PC-3 (cell line): ENCODE measurements at regions not wholly inside any gene's neighbourhood (a gene's known extent, or its start where the extent isn't known, plus 50 kb on each side); places are given as distances from the start of the nearest gene placed in this dataset.

Source experiments
- EZH2 ChIP-seq: fragments of 300-600 bp; sonication (generic); IDR thresholded peaks from one replicate; pipeline ENCODE4 v1.6.1; 2017; ENCODE audit warnings: antibody characterized with exemption, mild to moderate bottlenecking, low read length; ENCODE audit not compliant: unreplicated experiment
- EZH2phosphoT487 ChIP-seq: fragments of 300-600 bp; sonication (generic); IDR thresholded peaks from 2 replicates; pipeline ENCODE4 v1.6.1; 2018; ENCODE audit warnings: mild to moderate bottlenecking, antibody characterized with exemption, low read length, borderline replicate concordance
- TF ChIP-seq, protein P1 (sequence below): fragments of 300-600 bp; sonication (generic); conservative IDR thresholded peaks from 2 replicates; pipeline ENCODE4 v1.5.1; 2017; ENCODE audit warnings: antibody characterized with exemption, low read depth, mild to moderate bottlenecking, low read length

DNA sequence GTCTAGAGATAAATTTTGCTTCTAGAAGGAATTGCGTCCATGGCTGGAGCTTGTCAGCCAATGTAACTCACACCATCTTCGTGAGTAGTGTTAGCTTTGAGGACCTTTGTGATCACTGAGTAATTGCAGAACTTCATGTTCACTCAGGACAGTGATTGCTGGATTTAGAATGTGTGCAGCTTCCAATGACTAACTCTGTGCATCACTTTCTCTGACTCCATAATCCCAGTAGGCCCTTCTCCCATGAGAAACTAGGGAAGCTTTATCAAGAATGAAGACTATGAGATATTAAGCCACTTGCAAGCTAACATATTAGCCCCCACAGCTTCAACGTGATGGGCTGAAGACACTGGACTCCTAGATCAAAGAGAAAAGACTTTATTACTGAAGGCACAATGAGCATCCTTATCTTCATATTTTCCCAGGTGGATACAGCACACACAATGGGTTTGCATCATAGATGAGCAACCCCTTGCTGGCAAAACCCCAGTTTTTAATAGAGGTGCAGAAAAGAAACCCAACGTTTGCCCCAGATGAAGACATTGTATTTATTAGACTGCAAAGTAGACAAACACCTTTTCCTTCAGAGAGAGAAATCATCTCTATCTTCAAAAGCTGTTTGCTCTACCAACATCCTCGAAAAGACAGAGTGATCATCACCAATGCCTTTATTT, 561.0 kb downstream of the LTN1 start:
- TF ChIP-seq, protein P1, sequence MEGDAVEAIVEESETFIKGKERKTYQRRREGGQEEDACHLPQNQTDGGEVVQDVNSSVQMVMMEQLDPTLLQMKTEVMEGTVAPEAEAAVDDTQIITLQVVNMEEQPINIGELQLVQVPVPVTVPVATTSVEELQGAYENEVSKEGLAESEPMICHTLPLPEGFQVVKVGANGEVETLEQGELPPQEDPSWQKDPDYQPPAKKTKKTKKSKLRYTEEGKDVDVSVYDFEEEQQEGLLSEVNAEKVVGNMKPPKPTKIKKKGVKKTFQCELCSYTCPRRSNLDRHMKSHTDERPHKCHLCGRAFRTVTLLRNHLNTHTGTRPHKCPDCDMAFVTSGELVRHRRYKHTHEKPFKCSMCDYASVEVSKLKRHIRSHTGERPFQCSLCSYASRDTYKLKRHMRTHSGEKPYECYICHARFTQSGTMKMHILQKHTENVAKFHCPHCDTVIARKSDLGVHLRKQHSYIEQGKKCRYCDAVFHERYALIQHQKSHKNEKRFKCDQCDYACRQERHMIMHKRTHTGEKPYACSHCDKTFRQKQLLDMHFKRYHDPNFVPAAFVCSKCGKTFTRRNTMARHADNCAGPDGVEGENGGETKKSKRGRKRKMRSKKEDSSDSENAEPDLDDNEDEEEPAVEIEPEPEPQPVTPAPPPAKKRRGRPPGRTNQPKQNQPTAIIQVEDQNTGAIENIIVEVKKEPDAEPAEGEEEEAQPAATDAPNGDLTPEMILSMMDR, result no peak
- TF ChIP-seq EZH2 (no peak), EZH2phosphoT487 (no peak)
